ENCODE measurements at regions not wholly inside any gene's neighbourhood (a gene's known extent, or its start where the extent isn't known, plus 50 kb on each side); places are given as distances from the start of the nearest gene placed in this dataset.
"Not testable (repeated sequence)": the region's sequence is repeated elsewhere in the genome, so short reads cannot be mapped to it uniquely, and the experiment has no call there.

GRCh38 chr7:106537119-106537518, 123.8 kb downstream of the CCDC71L start:
- WGBS, 2 donors: 42 to 64% methylated on average over 2 of the region's 2 CpGs
- Histone ChIP-seq H3K9me3 (no peaks in the 10 kb centered on the region), H3K36me3 (no peaks in the 10 kb centered on the region), H3K27ac (no peak overlapping the region), H3K4me1 (peaks cover 0 to 2% (median 0%) of the 10 kb centered on the region in 3 donors), H3K27me3 (no peaks in the 10 kb centered on the region), H3K4me3 (no peak overlapping the region)
- TF ChIP-seq, protein P1, sequence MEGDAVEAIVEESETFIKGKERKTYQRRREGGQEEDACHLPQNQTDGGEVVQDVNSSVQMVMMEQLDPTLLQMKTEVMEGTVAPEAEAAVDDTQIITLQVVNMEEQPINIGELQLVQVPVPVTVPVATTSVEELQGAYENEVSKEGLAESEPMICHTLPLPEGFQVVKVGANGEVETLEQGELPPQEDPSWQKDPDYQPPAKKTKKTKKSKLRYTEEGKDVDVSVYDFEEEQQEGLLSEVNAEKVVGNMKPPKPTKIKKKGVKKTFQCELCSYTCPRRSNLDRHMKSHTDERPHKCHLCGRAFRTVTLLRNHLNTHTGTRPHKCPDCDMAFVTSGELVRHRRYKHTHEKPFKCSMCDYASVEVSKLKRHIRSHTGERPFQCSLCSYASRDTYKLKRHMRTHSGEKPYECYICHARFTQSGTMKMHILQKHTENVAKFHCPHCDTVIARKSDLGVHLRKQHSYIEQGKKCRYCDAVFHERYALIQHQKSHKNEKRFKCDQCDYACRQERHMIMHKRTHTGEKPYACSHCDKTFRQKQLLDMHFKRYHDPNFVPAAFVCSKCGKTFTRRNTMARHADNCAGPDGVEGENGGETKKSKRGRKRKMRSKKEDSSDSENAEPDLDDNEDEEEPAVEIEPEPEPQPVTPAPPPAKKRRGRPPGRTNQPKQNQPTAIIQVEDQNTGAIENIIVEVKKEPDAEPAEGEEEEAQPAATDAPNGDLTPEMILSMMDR (IDR thresholded peaks at IDR 0.05): no peak
- no peak for TF ChIP-seq POLR2A (IDR thresholded peaks at IDR 0.05)
- no peak for DNase-seq
- intact Hi-C loops (cut with DNase I): no loop called here

DNA sequence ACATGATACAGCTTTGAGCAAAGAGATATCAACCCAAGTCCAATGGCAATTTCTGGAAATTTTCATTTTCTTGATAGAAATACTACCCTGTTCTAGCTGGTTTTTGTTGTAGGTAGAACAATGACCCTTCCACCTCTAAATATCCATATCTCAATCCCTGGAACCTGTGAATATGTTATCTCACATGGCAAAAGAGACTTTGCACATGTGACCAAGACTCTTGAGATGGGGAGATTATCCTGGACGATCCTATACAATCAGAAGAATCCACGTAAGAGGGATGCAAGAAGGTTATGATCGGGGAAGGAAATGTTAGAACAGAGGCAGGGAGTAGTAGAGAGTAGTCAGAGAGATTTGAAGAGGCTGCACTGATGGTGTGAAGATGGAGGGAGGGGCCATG, 124.9 kb downstream of the CCDC71L start:
- no peak for TF ChIP-seq POLR2A (IDR thresholded peaks at IDR 0.05)
- TF ChIP-seq, protein P1 (IDR thresholded peaks at IDR 0.05): no peak
- no peak for DNase-seq
- Histone ChIP-seq H3K27me3 (no peaks in the 10 kb centered on the region), H3K4me3 (no peak overlapping the region), H3K4me1 (no peaks in the 10 kb centered on the region), H3K9me3 (no peaks in the 10 kb centered on the region), H3K36me3 (no peaks in the 10 kb centered on the region), H3K27ac (no peak overlapping the region)
- intact Hi-C loops (cut with DNase I): no loop called here
- 93 to 98% methylated on average over 3 of the region's 3 CpGs for WGBS, 2 donors

DNA sequence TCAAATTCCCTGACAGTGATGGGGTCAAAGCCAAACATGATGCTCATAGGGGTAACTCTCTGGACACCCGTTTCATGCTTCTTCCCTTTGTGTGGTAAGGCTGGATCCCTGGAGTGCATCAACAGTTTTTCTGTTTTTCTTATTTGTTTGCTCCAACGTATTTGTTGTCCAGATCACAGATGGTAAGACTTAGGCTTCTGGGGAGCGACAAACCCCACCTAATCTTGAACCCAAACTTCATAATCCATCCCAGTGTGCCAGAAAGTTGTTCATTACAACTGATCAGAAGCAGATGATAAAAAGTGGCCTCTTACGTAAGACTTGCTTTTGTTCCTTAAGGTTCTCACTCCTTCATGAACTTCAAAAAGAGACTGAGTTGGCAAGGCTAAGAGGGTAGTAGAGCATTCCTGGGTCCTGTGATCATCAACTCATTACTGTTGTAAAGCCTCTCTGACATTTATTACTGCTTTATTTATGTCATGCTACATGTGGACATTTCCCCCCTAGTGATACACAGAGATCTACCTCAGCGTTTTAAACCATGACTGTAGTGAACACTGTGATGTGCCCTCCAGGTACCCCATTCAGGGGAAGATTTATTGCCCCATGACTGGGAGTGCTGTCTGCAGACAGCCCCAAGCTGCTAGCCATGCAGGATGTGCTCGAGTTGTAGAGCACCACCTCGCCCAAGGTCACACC, 125.6 kb downstream of the CCDC71L start:
- Histone ChIP-seq H3K9me3 (no peaks in the 10 kb centered on the region), H3K4me1 (no peaks in the 10 kb centered on the region), H3K36me3 (no peaks in the 10 kb centered on the region), H3K27me3 (no peaks in the 10 kb centered on the region), H3K4me3 (no peak overlapping the region), H3K27ac (no peak overlapping the region)
- 66 to 77% methylated on average over 7 of the region's 7 CpGs for WGBS, 2 donors
- DNase-seq: no peak
- intact Hi-C loops (cut with DNase I): no loop called here
- TF ChIP-seq, protein P1 (IDR thresholded peaks at IDR 0.05): no peak
- no peak for TF ChIP-seq POLR2A (IDR thresholded peaks at IDR 0.05)

- no peak overlapping the region for H3K4me3 ChIP-seq
- TF ChIP-seq, protein P1 (IDR thresholded peaks at IDR 0.05): no peak
- no peak for TF ChIP-seq POLR2A (IDR thresholded peaks at IDR 0.05)
- no peak overlapping the region for H3K27ac ChIP-seq
- no peaks in the 10 kb centered on the region for H3K4me1 ChIP-seq
- no peaks in the 10 kb centered on the region for H3K27me3 ChIP-seq
- no peak for DNase-seq
- intact Hi-C loops (cut with DNase I): no loop called here
- no peaks in the 10 kb centered on the region for H3K36me3 ChIP-seq
- no peaks in the 10 kb centered on the region for H3K9me3 ChIP-seq
- 66 to 70% methylated on average over 8 of the region's 8 CpGs for WGBS, 2 donors
Observed at GRCh38 chr7:106534271-106534846, 126.6 kb downstream of the CCDC71L start.

DNA sequence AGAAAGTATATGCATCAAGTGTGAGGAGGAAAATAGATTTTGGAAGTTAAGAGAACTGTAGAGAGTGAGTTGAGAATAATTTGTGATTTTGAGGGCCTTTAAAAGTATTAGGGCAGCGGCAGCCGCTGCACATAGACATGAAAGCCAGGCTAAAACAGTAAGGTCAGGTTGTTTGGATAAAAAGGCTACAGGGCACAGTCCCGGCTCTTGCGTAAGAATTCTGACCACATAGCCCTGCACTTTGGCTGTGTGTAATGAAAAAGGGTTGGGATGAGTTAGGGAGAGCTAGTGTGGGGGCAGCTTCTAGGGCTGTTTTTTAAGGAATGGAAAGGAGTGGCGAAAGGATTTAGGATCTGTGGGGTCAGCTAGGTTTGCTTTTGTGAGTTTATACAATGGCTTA, 130.8 kb downstream of the CCDC71L start:
- 76 to 83% methylated on average over 5 of the region's 5 CpGs for WGBS, 2 donors
- DNase-seq; H3K4me1 ChIP-seq; H3K36me3 ChIP-seq; H3K4me3 ChIP-seq; H3K27me3 ChIP-seq; intact Hi-C loops (cut with DNase I); H3K27ac ChIP-seq; H3K9me3 ChIP-seq: not testable (repeated sequence)

DNA sequence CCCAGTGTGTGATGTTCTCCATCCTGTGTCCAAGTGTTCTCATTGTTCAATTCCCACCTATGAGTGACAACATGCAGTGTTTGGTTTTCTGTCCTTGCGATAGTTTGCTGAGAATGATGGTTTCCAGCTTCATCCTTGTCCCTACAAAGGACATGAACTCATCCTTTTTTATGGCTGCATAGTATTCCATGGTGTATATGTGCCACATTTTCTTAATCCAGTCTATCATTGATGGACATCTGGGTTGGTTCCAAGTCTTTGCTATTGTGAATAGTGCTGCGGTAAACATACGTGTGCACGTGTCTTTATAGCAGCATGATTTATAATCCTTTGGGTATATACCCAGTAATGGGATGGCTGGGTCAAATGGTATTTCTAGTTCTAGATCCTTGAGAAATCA, 134.3 kb downstream of the CCDC71L start:
- H3K4me3 ChIP-seq; DNase-seq; intact Hi-C loops (cut with DNase I); H3K36me3 ChIP-seq; H3K9me3 ChIP-seq; H3K27ac ChIP-seq; H3K27me3 ChIP-seq; H3K4me1 ChIP-seq: not testable (repeated sequence)
- WGBS, 2 donors: 88 to 91% methylated on average over 4 of the region's 4 CpGs
